DND-41 (cell line): ENCODE measurements at regions not wholly inside any gene's neighbourhood (a gene's known extent, or its start where the extent isn't known, plus 50 kb on each side); places are given as distances from the start of the nearest gene placed in this dataset.

Source experiments
- EZH2 ChIP-seq: IDR thresholded peaks from 3 replicates; pipeline ENCODE4 v1.6.1; 2012; ENCODE audit warnings: borderline replicate concordance, low read depth, mild to moderate bottlenecking, moderate library complexity, low read length, inconsistent platforms; ENCODE audit not compliant: severe bottlenecking
- TF ChIP-seq, protein P1 (sequence below): IDR thresholded peaks from 2 replicates; pipeline ENCODE4 v1.5.1; 2012; ENCODE audit warnings: borderline replicate concordance, low read length, moderate library complexity, mild to moderate bottlenecking; ENCODE audit not compliant: poor library complexity, severe bottlenecking; ENCODE audit errors: extremely low read depth

DNA sequence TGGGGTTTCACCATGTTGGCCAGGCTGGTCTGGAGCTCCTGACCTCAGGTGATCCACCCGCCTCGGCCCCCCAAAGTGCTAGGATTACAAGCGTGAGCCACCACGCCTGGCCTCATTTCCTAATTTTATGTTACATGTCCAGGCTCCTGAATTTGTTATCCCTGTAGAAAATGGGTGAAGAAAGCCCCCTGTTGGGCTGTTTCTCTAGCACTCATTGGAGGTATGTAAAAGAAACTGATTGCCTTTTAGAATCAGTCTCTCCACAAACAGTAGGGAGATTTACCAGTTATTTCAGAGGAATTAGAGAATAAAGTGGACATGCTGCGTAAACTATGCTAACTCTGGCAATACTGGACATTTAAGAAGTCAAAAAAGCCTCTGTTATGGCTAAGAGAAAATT is 364.1 kb upstream of the TBL1XR1 start:
- TF ChIP-seq, protein P1, sequence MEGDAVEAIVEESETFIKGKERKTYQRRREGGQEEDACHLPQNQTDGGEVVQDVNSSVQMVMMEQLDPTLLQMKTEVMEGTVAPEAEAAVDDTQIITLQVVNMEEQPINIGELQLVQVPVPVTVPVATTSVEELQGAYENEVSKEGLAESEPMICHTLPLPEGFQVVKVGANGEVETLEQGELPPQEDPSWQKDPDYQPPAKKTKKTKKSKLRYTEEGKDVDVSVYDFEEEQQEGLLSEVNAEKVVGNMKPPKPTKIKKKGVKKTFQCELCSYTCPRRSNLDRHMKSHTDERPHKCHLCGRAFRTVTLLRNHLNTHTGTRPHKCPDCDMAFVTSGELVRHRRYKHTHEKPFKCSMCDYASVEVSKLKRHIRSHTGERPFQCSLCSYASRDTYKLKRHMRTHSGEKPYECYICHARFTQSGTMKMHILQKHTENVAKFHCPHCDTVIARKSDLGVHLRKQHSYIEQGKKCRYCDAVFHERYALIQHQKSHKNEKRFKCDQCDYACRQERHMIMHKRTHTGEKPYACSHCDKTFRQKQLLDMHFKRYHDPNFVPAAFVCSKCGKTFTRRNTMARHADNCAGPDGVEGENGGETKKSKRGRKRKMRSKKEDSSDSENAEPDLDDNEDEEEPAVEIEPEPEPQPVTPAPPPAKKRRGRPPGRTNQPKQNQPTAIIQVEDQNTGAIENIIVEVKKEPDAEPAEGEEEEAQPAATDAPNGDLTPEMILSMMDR, result no peak
- TF ChIP-seq EZH2, result no peak
